GM23338 (cell line): ENCODE measurements at regions not wholly inside any gene's neighbourhood (a gene's known extent, or its start where the extent isn't known, plus 50 kb on each side); places are given as distances from the start of the nearest gene placed in this dataset.
A peak's percentile ranks its signal among the peaks of the same experiment; 100 is the strongest.

Experiments
- ATAC-seq: fragments of 200-7000 bp; cut with Tn5 transposase; 3 replicates; pipeline ENCODE4 v1.9.1; 2020
- DNase-seq: peaks from one replicate; pipeline ENCODE4 v3.0.0-alpha.2; 2015; ENCODE audit warnings: low spot score
- H2AFZ ChIP-seq: fragments of 200-600 bp; sonication (generic); 2 replicates; pipeline ENCODE4 v1.8.0; 2016; ENCODE audit warnings: antibody characterized with exemption, mild to moderate bottlenecking, moderate library complexity
- H3F3A ChIP-seq: fragments of 200-600 bp; sonication (generic); replicated peaks from 2 replicates; pipeline ENCODE4 v1.8.0; 2017; ENCODE audit warnings: antibody characterized with exemption, mixed run types, low read depth
- H3K27ac ChIP-seq: fragments of 200-600 bp; sonication (generic); 2 replicates; pipeline ENCODE4 v1.6.1; 2016; ENCODE audit warnings: low read depth
- H3K27me3 ChIP-seq: fragments of 200-600 bp; sonication (generic); 2 replicates; pipeline ENCODE4 v1.8.0; 2016; ENCODE audit warnings: mild to moderate bottlenecking, mixed run types, moderate library complexity; ENCODE audit not compliant: insufficient read depth
- H3K36me3 ChIP-seq: fragments of 200-600 bp; sonication (generic); 2 replicates; pipeline ENCODE4 v1.8.0; 2016; ENCODE audit warnings: mild to moderate bottlenecking; ENCODE audit not compliant: insufficient read depth
- H3K4me1 ChIP-seq: fragments of 200-600 bp; sonication (generic); 2 replicates; pipeline ENCODE4 v1.8.0; 2016; ENCODE audit warnings: mild to moderate bottlenecking, moderate library complexity; ENCODE audit not compliant: insufficient read depth
- H3K4me2 ChIP-seq: fragments of 200-600 bp; sonication (generic); 2 replicates; pipeline ENCODE4 v1.7.1; 2017; ENCODE audit warnings: mixed run types
- H3K4me3 ChIP-seq: fragments of 200-600 bp; sonication (generic); 2 replicates; pipeline ENCODE4 v1.6.1; 2016; ENCODE audit warnings: mixed run types
- H3K79me2 ChIP-seq: fragments of 200-600 bp; sonication (generic); replicated peaks from 2 replicates; pipeline ENCODE4 v1.8.0; 2017; ENCODE audit warnings: mild to moderate bottlenecking; ENCODE audit not compliant: insufficient read depth
- H3K9me2 ChIP-seq: fragments of 200-600 bp; sonication (generic); 2 replicates; pipeline ENCODE4 v1.8.0; 2017; ENCODE audit not compliant: insufficient read depth
- H4K20me1 ChIP-seq: fragments of 200-600 bp; sonication (generic); replicated peaks from 2 replicates; pipeline ENCODE4 v1.8.0; 2017; ENCODE audit warnings: mild to moderate bottlenecking; ENCODE audit not compliant: insufficient read depth
- H3K27ac Mint-ChIP-seq: 2 replicates; pipeline ENCODE4 v1.8.0; 2020; ENCODE audit warnings: inconsistent platforms, mild to moderate bottlenecking, moderate library complexity, mixed read lengths
- H3K27me3 Mint-ChIP-seq: 3 replicates; pipeline ENCODE4 v1.8.0; 2022; ENCODE audit warnings: low read depth, mild to moderate bottlenecking, moderate library complexity, mixed read lengths, inconsistent platforms; ENCODE audit not compliant: insufficient read depth, poor library complexity
- H3K36me3 Mint-ChIP-seq: 3 replicates; pipeline ENCODE4 v1.8.0; 2021; ENCODE audit warnings: low read depth, mild to moderate bottlenecking, inconsistent platforms, moderate library complexity, mixed read lengths
- H3K4me1 Mint-ChIP-seq: 3 replicates; pipeline ENCODE4 v1.8.0; 2020; ENCODE audit warnings: mild to moderate bottlenecking, inconsistent platforms, mixed read lengths
- H3K4me3 Mint-ChIP-seq: 3 replicates; pipeline ENCODE4 v1.8.0; 2021; ENCODE audit warnings: moderate library complexity, mild to moderate bottlenecking, inconsistent platforms, mixed read lengths
- H3K9me3 Mint-ChIP-seq: 3 replicates; pipeline ENCODE4 v1.8.0; 2020; ENCODE audit warnings: moderate library complexity, mild to moderate bottlenecking, inconsistent platforms, mixed read lengths
- CREB1 ChIP-seq: fragments of 250-450 bp; sonication (Bioruptor Pico); IDR thresholded peaks from 2 replicates; pipeline ENCODE4 v1.5.0; 2020; ENCODE audit warnings: low read depth, mild to moderate bottlenecking, moderate library complexity
- CTCF ChIP-seq, 2 experiments: fragments of 200-600 bp in 1 of 2; sonication (generic) in 1 of 2; conservative IDR thresholded peaks; 2 replicates each; pipeline versions ENCODE4 v1.5.1 to v1.6.1; 2016 to 2017; ENCODE audit warnings: antibody characterized with exemption in 2 of 2, low read depth in 2 of 2, mild to moderate bottlenecking in 2 of 2, moderate library complexity in 1 of 2
- EZH2 ChIP-seq: fragments of 200-600 bp; sonication (generic); IDR thresholded peaks from one replicate; pipeline ENCODE4 v1.8.0; 2017; ENCODE audit warnings: antibody characterized with exemption, mild to moderate bottlenecking, low read depth; ENCODE audit not compliant: unreplicated experiment
- EZH2phosphoT487 ChIP-seq: fragments of 200-600 bp; sonication (generic); IDR thresholded peaks from one replicate; pipeline ENCODE4 v1.8.1; 2018; ENCODE audit warnings: antibody characterized with exemption; ENCODE audit not compliant: unreplicated experiment
- POLR2AphosphoS5 ChIP-seq: IDR thresholded peaks from 2 replicates; pipeline ENCODE4 v1.6.1; 2016; ENCODE audit warnings: antibody characterized with exemption, low read depth
- REST ChIP-seq: IDR thresholded peaks from one replicate; pipeline ENCODE4 v1.6.1; 2018; ENCODE audit warnings: antibody characterized with exemption; ENCODE audit not compliant: unreplicated experiment
- ZNF114 ChIP-seq: fragments of 250-450 bp; sonication (Bioruptor Pico); IDR thresholded peaks from 2 replicates; pipeline ENCODE4 v1.5.0; 2020; ENCODE audit warnings: mild to moderate bottlenecking, moderate library complexity
- TF ChIP-seq, protein P1 (sequence below): fragments of 250-450 bp; sonication (Bioruptor Pico); IDR thresholded peaks from 2 replicates; pipeline ENCODE4 v1.5.0; 2020; ENCODE audit warnings: mild to moderate bottlenecking, moderate library complexity

DNA sequence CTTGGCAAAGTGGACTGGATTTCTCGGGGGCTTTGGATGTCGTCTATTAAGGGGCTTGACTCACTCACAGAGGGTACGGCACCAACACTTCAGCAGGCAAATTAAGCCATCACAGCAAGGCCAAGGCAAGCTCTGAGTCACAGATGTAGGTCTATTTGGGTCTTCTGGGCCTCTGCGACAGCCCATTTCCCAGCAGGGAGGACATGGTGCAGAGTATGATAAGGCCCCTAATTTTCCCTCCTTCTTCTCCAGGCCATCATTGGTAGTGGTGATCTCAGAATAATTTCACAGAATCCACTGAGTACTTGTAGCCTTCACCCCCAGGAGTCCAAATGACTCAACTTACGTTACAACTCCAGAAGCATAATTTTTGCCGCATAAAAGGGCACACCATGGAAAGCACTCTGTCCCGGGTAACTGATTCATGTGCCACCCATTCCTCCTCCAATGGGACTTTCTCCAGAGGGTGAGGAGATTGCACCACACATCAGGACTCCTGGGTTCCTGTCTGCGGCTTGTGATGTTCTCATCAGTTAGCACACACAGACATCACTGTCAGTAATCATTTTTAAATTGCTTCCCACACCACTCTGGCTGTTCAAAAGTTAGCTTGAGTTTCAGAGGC is 164.9 kb downstream of the TXNL1 start:
- TF ChIP-seq POLR2AphosphoS5 (no peak), EZH2phosphoT487 (no peak), ZNF114 (CRISPR knock-in tag) (no peak), CREB1 (no peak), EZH2 (no peak), REST (no peak), CTCF (conservative IDR thresholded peaks at IDR 0.05; ENCODE audit: low read depth in 2 of 2) (no peak)
- TF ChIP-seq, protein P1, sequence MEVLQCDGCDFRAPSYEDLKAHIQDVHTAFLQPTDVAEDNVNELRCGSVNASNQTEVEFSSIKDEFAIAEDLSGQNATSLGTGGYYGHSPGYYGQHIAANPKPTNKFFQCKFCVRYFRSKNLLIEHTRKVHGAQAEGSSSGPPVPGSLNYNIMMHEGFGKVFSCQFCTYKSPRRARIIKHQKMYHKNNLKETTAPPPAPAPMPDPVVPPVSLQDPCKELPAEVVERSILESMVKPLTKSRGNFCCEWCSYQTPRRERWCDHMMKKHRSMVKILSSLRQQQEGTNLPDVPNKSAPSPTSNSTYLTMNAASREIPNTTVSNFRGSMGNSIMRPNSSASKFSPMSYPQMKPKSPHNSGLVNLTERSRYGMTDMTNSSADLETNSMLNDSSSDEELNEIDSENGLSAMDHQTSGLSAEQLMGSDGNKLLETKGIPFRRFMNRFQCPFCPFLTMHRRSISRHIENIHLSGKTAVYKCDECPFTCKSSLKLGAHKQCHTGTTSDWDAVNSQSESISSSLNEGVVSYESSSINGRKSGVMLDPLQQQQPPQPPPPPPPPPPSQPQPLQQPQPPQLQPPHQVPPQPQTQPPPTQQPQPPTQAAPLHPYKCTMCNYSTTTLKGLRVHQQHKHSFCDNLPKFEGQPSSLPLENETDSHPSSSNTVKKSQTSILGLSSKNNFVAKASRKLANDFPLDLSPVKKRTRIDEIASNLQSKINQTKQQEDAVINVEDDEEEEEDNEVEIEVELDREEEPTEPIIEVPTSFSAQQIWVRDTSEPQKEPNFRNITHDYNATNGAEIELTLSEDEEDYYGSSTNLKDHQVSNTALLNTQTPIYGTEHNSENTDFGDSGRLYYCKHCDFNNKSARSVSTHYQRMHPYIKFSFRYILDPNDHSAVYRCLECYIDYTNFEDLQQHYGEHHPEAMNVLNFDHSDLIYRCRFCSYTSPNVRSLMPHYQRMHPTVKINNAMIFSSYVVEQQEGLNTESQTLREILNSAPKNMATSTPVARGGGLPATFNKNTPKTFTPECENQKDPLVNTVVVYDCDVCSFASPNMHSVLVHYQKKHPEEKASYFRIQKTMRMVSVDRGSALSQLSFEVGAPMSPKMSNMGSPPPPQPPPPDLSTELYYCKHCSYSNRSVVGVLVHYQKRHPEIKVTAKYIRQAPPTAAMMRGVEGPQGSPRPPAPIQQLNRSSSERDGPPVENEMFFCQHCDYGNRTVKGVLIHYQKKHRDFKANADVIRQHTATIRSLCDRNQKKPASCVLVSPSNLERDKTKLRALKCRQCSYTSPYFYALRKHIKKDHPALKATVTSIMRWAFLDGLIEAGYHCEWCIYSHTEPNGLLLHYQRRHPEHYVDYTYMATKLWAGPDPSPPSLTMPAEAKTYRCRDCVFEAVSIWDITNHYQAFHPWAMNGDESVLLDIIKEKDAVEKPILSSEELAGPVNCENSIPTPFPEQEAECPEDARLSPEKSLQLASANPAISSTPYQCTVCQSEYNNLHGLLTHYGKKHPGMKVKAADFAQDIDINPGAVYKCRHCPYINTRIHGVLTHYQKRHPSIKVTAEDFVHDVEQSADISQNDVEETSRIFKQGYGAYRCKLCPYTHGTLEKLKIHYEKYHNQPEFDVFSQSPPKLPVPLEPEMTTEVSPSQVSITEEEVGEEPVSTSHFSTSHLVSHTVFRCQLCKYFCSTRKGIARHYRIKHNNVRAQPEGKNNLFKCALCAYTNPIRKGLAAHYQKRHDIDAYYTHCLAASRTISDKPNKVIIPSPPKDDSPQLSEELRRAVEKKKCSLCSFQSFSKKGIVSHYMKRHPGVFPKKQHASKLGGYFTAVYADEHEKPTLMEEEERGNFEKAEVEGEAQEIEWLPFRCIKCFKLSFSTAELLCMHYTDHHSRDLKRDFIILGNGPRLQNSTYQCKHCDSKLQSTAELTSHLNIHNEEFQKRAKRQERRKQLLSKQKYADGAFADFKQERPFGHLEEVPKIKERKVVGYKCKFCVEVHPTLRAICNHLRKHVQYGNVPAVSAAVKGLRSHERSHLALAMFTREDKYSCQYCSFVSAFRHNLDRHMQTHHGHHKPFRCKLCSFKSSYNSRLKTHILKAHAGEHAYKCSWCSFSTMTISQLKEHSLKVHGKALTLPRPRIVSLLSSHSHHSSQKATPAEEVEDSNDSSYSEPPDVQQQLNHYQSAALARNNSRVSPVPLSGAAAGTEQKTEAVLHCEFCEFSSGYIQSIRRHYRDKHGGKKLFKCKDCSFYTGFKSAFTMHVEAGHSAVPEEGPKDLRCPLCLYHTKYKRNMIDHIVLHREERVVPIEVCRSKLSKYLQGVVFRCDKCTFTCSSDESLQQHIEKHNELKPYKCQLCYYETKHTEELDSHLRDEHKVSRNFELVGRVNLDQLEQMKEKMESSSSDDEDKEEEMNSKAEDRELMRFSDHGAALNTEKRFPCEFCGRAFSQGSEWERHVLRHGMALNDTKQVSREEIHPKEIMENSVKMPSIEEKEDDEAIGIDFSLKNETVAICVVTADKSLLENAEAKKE (CRISPR knock-in tag), result no peak
- no peaks in the 10 kb centered on the region for H3K27me3 ChIP-seq

More for the DNA sequence above, 164.9 kb downstream of the TXNL1 start:
- no peaks in the 10 kb centered on the region for H3K36me3 ChIP-seq
- H3K27ac Mint-ChIP-seq, result no peak overlapping the region
- DNase-seq, result no peak
- no peak overlapping the region for H3K4me3 Mint-ChIP-seq
- H4K20me1 ChIP-seq, result no peaks in the 10 kb centered on the region
- H3K4me2 ChIP-seq, result no peak overlapping the region
- H3K27ac ChIP-seq, result no peak overlapping the region
- H3F3A ChIP-seq, result no peaks in the 10 kb centered on the region
- peaks cover 3% of the 10 kb centered on the region for H3K27me3 Mint-ChIP-seq
- no peaks in the 10 kb centered on the region for H3K4me1 ChIP-seq
- H3K79me2 ChIP-seq, result no peaks in the 10 kb centered on the region
- H2AFZ ChIP-seq, result peak overlapping the region; percentile 63; the same call in 1 of the 2 replicates
- no peaks in the 10 kb centered on the region for H3K9me3 Mint-ChIP-seq
- H3K9me2 ChIP-seq, result no peaks in the 10 kb centered on the region; the same call in 1 of the 2 replicates
- H3K36me3 Mint-ChIP-seq, result no peaks in the 10 kb centered on the region
- no peaks in the 10 kb centered on the region for H3K4me1 Mint-ChIP-seq
- no peak for ATAC-seq
- no peak overlapping the region for H3K4me3 ChIP-seq
